Lower leg skin (tissue), 4 donors: ENCODE measurements at regions not wholly inside any gene's neighbourhood (a gene's known extent, or its start where the extent isn't known, plus 50 kb on each side); places are given as distances from the start of the nearest gene placed in this dataset.

Experiments used
- DNase-seq, 2 donors: peaks; one replicate each; pipeline ENCODE4 v3.0.0-alpha.2; 2019; ENCODE audit warnings: low spot score in 2 of 2
- H3K4me3 ChIP-seq: fragments of 200-600 bp; sonication (generic); 2 replicates; pipeline ENCODE4 v1.5.1; 2017; ENCODE audit warnings: mild to moderate bottlenecking, low read depth; ENCODE audit not compliant: poor library complexity, severe bottlenecking
- POLR2A ChIP-seq, 2 donors: fragments of 450-650 bp; IDR thresholded peaks; one replicate each; pipeline ENCODE4 v1.6.1; 2016 to 2017; ENCODE audit warnings: antibody characterized with exemption in 2 of 2, mild to moderate bottlenecking in 1 of 2, moderate library complexity in 1 of 2
- WGBS, 2 donors: methylation state at CpG; one replicate each; pipeline ENCODE4 v1.1.5; 2018; 5-methylcytosine and 5-hydroxymethylcytosine counted together
- intact Hi-C: fragments of 100-400 bp; cut with DNase I; formaldehyde crosslinking; loops from one replicate; pipeline ENCODE4 v1.15.0; 2023; ENCODE audit warnings: low total_unique reads
- TF ChIP-seq, protein P1 (sequence below), 3 donors: fragments of 450-650 bp; IDR thresholded peaks; one replicate each; pipeline ENCODE4 v1.5.1; 2016; ENCODE audit warnings: antibody characterized with exemption in 3 of 3, mild to moderate bottlenecking in 3 of 3, moderate library complexity in 2 of 3

DNA sequence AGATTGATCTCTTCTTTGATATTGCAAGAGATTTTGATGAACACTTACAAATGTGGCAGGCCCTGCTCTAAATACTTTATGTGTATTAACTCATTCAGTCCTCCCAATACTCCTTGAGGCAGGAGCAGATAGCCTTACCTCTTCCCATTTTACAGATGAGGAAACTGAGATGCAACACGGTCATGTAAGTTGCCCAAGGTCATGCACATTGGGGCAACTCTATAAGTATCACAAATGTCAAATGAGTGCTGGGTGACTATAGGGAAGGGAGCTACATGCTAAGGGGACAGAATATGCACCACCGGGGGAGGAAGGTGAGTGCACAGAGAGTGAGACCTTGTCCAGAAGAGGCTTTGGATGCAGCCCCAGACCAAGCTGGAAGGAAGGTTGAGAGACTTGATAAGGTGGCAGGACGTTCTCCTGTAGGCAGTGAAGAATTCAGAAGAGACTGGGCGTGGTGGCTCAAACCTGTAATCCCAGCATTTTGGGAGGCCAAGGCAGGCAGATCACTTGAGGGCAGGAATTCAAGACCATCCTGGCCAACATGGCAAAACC is 132.3 kb upstream of the PWP1 start:
- H3K4me3 ChIP-seq, result no peak overlapping the region
- intact Hi-C loops, result no loop called here
- WGBS, 2 donors, result 76 to 87% methylated on average over 4 of the region's 4 CpGs
- peak in 1 of 2 donors; percentile 2 for DNase-seq
- no peak for TF ChIP-seq POLR2A (IDR thresholded peaks at IDR 0.05)
- TF ChIP-seq, protein P1, sequence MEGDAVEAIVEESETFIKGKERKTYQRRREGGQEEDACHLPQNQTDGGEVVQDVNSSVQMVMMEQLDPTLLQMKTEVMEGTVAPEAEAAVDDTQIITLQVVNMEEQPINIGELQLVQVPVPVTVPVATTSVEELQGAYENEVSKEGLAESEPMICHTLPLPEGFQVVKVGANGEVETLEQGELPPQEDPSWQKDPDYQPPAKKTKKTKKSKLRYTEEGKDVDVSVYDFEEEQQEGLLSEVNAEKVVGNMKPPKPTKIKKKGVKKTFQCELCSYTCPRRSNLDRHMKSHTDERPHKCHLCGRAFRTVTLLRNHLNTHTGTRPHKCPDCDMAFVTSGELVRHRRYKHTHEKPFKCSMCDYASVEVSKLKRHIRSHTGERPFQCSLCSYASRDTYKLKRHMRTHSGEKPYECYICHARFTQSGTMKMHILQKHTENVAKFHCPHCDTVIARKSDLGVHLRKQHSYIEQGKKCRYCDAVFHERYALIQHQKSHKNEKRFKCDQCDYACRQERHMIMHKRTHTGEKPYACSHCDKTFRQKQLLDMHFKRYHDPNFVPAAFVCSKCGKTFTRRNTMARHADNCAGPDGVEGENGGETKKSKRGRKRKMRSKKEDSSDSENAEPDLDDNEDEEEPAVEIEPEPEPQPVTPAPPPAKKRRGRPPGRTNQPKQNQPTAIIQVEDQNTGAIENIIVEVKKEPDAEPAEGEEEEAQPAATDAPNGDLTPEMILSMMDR (IDR thresholded peaks at IDR 0.05), result no peak

DNA sequence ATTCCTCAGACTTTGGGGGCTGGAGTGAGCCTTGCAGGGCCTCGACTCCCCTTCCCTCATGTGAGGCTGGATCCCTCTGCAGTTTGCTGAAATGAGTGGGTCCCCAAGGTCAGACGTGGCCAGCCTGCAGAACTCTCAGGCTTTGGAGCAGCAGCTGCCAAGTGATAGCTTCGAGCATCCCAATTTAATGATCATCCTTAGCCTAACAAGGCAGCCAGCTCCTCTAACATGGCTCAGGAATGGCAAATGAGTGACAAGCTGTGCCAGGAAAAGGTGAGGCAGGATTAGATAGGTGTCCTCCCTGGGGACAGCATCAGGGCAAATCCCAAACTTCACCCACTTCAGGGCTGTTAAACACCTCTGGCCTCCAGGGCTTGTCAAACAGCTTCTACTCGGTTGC is 130.7 kb upstream of the PWP1 start:
- peak in 1 of 2 donors; percentile 56 for DNase-seq
- TF ChIP-seq, protein P1 (IDR thresholded peaks at IDR 0.05), result no peak
- no peak for TF ChIP-seq POLR2A (IDR thresholded peaks at IDR 0.05)
- intact Hi-C loops, result no loop called here
- no peak overlapping the region for H3K4me3 ChIP-seq
- WGBS, 2 donors, result 49 to 59% methylated on average over 4 of the region's 4 CpGs

DNA sequence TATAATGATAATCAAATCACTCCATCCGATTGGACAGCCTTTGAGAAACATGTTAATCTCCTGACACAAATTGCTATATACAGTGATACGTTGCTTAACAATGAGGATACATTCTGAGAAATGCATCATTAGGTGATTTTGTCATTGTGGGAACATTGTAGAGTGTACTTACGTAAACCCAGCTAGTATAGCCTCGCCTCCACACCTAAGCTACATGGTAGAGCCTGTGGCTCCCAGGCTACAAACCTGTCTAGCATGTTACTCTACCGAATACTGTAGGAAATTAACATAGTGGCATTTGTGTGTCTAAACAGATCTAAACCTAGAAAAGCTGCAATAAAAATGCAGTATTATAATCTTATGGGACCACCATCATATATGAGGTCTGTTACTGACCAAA is 128.6 kb upstream of the PWP1 start:
- 68 to 73% methylated on average over 5 of the region's 5 CpGs for WGBS, 2 donors
- peak in 1 of 2 donors; percentile 18 for DNase-seq
- H3K4me3 ChIP-seq, result no peak overlapping the region

DNA sequence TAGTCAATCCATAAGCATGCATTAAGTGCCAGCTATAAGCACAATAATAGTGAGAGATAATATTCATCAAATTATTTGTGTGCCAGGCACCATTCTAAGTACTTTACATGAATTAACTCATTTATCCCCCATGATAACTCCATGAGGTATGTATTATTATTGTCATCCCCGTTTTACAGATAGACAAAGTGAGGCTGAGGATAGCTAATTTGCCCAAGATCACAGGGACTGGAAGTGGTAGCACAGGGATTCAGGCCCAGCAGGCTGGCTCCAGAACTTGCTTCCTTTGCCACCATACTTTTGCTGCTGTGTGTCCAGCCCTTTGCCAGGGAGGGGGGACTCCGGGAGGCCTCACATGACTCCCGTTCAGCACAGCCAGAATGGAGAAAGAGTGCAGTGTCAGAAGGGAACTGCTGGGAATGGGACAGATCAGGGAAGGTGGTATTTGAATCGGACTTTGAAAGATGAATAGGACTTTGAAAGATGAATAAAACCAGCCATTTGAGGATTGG is 128.0 kb upstream of the PWP1 start:
- intact Hi-C loops, result no loop called here
- WGBS, 2 donors, result 56 to 71% methylated on average over 4 of the region's 4 CpGs
- DNase-seq, result peak in 1 of 2 donors; percentile 13
- H3K4me3 ChIP-seq, result no peak overlapping the region
- no peak for TF ChIP-seq POLR2A (IDR thresholded peaks at IDR 0.05)
- TF ChIP-seq, protein P1 (IDR thresholded peaks at IDR 0.05), result no peak

More for the DNA sequence above, 128.6 kb upstream of the PWP1 start:
- intact Hi-C loops, result no loop called here
- TF ChIP-seq POLR2A (IDR thresholded peaks at IDR 0.05), result no peak
- TF ChIP-seq, protein P1 (IDR thresholded peaks at IDR 0.05), result no peak

DNA sequence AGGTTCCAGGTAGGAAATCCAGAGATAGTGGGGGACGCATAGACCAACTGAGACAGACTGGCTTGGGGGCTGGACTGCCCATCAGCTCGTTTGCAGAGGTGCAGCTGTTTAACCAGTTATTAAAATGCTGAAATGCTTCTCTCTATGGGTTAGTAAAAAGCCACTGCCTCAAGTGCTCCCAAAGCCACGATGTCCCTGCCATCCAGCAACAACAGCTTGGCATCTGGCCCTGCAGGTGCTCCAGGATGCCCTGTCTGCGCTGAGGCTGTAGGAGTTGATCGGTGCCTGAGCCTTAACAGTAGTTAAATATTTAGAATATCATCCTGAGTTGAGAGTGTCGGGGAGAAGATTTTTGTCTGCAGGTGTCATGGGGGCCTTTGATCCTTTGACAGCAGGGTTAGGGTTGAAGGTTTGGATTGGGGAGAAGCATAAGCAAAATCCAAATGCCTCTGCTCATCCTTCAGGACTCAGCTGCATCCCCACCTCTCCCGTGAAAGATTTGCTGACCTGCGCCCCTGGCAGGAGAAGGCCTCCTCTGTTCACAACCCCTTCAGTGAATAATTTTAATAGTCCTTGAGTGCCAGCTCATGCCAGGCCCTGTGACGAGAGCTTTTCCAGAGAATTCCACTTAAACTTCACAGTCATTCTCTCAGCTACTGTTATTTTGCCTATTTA is 127.3 kb upstream of the PWP1 start:
- TF ChIP-seq, protein P1 (IDR thresholded peaks at IDR 0.05), result no peak
- no peak for TF ChIP-seq POLR2A (IDR thresholded peaks at IDR 0.05)
- H3K4me3 ChIP-seq, result no peak overlapping the region
- intact Hi-C loops, result no loop called here
- DNase-seq, result peak in 1 of 2 donors; percentile 49
- WGBS, 2 donors, result 79 to 82% methylated on average over 8 to 9 of the region's 9 CpGs
